Endothelial cell of umbilical vein (primary cell): ENCODE measurements at regions not wholly inside any gene's neighbourhood (a gene's known extent, or its start where the extent isn't known, plus 50 kb on each side); places are given as distances from the start of the nearest gene placed in this dataset.

Experiments used
- BruUV-seq: library from RNA; stranded (reverse); fragments of 400-500 nt; replicated peaks from 2 replicates; lab custom pipeline; 2021; lab: Mats Ljungman, UMichigan
- CTCF ChIA-PET: fragments of 300-600, 350-600 bp; sonication (Branson Sonifier 250); formaldehyde crosslinking; loops from one replicate; lab custom pipeline; 2021; ENCODE audit warnings: antibody characterized with exemption, inconsistent platforms; lab: Charles Lee
- POLR2A ChIA-PET: fragments of 300-600, 350-600 bp; sonication (Branson Sonifier 250); formaldehyde crosslinking; loops from one replicate; lab custom pipeline; 2021; ENCODE audit warnings: antibody characterized with exemption, inconsistent platforms; lab: Charles Lee
- DNase-seq: peaks from one replicate; pipeline ENCODE4 v3.0.0-alpha.2; 2011; ENCODE audit warnings: low read depth, low spot score
- FAIRE-seq: peaks from 2 replicates; lab custom pipeline; 2011; peaks lifted over from hg19 to GRCh38; lab: Jason Lieb, UNC
- H2AFZ ChIP-seq: 2 replicates; pipeline ENCODE4 v1.6.0; 2012; ENCODE audit warnings: low read depth, low read length, control low read depth, inconsistent platforms
- H3K27ac ChIP-seq: 2 replicates; pipeline ENCODE4 v1.5.1; 2011; ENCODE audit warnings: low read depth, mild to moderate bottlenecking, control low read depth, low read length, moderate library complexity; ENCODE audit not compliant: insufficient read depth
- H3K27me3 ChIP-seq, 2 experiments: 2 replicates each; pipeline versions ENCODE4 v1.6.0 to v1.6.1; 2011; ENCODE audit warnings: low read length in 2 of 2, mixed read lengths in 1 of 2; ENCODE audit not compliant: control insufficient read depth in 2 of 2, insufficient read depth in 2 of 2
- H3K36me3 ChIP-seq, 2 experiments: 2 replicates in 1 of 2; 3 replicates in 1 of 2; pipeline ENCODE4 v1.5.1; 2011; ENCODE audit warnings: low read length in 2 of 2, mild to moderate bottlenecking in 1 of 2, moderate library complexity in 1 of 2; ENCODE audit not compliant: control insufficient read depth in 2 of 2, insufficient read depth in 2 of 2; ENCODE audit errors: extremely low read depth in 1 of 2
- H3K4me1 ChIP-seq: 3 replicates; pipeline ENCODE4 v1.5.1; 2011; ENCODE audit warnings: mild to moderate bottlenecking, low read length; ENCODE audit not compliant: control insufficient read depth, insufficient read depth; ENCODE audit errors: extremely low read depth
- H3K4me2 ChIP-seq: 2 replicates; pipeline ENCODE4 v1.6.1; 2011; ENCODE audit warnings: low read length, control low read depth, mixed read lengths; ENCODE audit not compliant: insufficient read depth
- H3K4me3 ChIP-seq, 3 experiments: fragments of 200-600 bp in 1 of 3; sonication (generic), shearing (Covaris generic) in 1 of 3; replicated peaks in 1 of 3; 2 replicates each; pipeline ENCODE4 v1.5.1; 2011 to 2016; ENCODE audit warnings: control low read depth in 3 of 3, low read length in 3 of 3, mild to moderate bottlenecking in 2 of 3, inconsistent platforms in 1 of 3, low read depth in 1 of 3, moderate library complexity in 1 of 3; ENCODE audit not compliant: insufficient read depth in 1 of 3
- H3K79me2 ChIP-seq: 2 replicates; pipeline ENCODE4 v1.6.0; 2012; ENCODE audit warnings: low read length, inconsistent platforms; ENCODE audit not compliant: control insufficient read depth, insufficient read depth
- H3K9ac ChIP-seq: replicated peaks from 2 replicates; pipeline ENCODE3; 2011; ENCODE audit warnings: low read length, control low read depth; ENCODE audit not compliant: insufficient read depth; ENCODE audit errors: extremely low read depth
- H3K9me1 ChIP-seq: replicated peaks from 3 replicates; pipeline ENCODE4 v1.6.0; 2011; ENCODE audit warnings: mild to moderate bottlenecking, low read length; ENCODE audit not compliant: control insufficient read depth, insufficient read depth; ENCODE audit errors: extremely low read depth
- H3K9me3 ChIP-seq: replicated peaks from 2 replicates; pipeline ENCODE4 v1.5.1; 2012; ENCODE audit warnings: low read length, inconsistent platforms; ENCODE audit not compliant: control insufficient read depth, insufficient read depth
- H4K20me1 ChIP-seq: replicated peaks from 2 replicates; pipeline ENCODE3; 2011; ENCODE audit warnings: mild to moderate bottlenecking, low read length; ENCODE audit not compliant: control insufficient read depth, insufficient read depth; ENCODE audit errors: extremely low read depth
- EZH2 ChIP-seq: IDR thresholded peaks from 2 replicates; pipeline ENCODE4 v1.6.1; 2012; ENCODE audit warnings: borderline replicate concordance, low read depth, mild to moderate bottlenecking, moderate library complexity, low read length, inconsistent platforms; ENCODE audit not compliant: severe bottlenecking
- FOS ChIP-seq: IDR thresholded peaks from 2 replicates; pipeline ENCODE4 v1.6.1; 2011; ENCODE audit warnings: mild to moderate bottlenecking, low read length, moderate library complexity, borderline replicate concordance; ENCODE audit not compliant: insufficient read depth
- GATA2 ChIP-seq: IDR thresholded peaks from 2 replicates; pipeline ENCODE4 v1.7.0; 2011; ENCODE audit warnings: low read depth, mild to moderate bottlenecking, moderate library complexity, mixed read lengths, low read length; ENCODE audit not compliant: insufficient read length, insufficient read depth
- JUN ChIP-seq: IDR thresholded peaks from 2 replicates; pipeline ENCODE4 v1.6.1; 2011; ENCODE audit warnings: borderline replicate concordance, low read depth; ENCODE audit not compliant: insufficient read length, insufficient read depth
- MYC ChIP-seq: IDR thresholded peaks from one replicate; pipeline ENCODE4 v1.6.1; 2011; ENCODE audit warnings: mild to moderate bottlenecking, low read depth, low read length
- POLR2A ChIP-seq: IDR thresholded peaks from 2 replicates; pipeline ENCODE4 v1.6.1; 2012; ENCODE audit warnings: low read depth, mild to moderate bottlenecking, control low read depth, low read length
- POLR2AphosphoS5 ChIP-seq: IDR thresholded peaks from 2 replicates; pipeline ENCODE4 v1.6.1; 2012; ENCODE audit warnings: low read depth, mild to moderate bottlenecking, control low read depth, low read length, moderate library complexity; ENCODE audit not compliant: insufficient read depth
- dilution Hi-C: fragments of 300-500 bp; cut with MboI; formaldehyde crosslinking; loops from one replicate; pipeline ENCODE4 v1.15.0; 2019; ENCODE audit warnings: low sequenced_read_pairs; ENCODE audit not compliant: extremely low pct_ligation_motif_present
- intact Hi-C: fragments of 100-400 bp; cut with micrococcal nuclease; formaldehyde crosslinking; loops from one replicate; pipeline ENCODE4 v1.10.0; 2022
- TF ChIP-seq, protein P1 (sequence below): IDR thresholded peaks from 2 replicates; pipeline ENCODE4 v1.6.1; 2011; ENCODE audit not compliant: insufficient read depth, insufficient read length
- TF ChIP-seq, protein P2 (sequence below), 2 donors: IDR thresholded peaks; 1 replicate in 1 of 2; 2 replicates in 1 of 2; pipeline ENCODE4 v1.5.1; 2011; ENCODE audit warnings: low read length in 2 of 2, mild to moderate bottlenecking in 2 of 2, moderate library complexity in 2 of 2, control low read depth in 1 of 2, inconsistent platforms in 1 of 2, low read depth in 1 of 2; ENCODE audit not compliant: insufficient read depth in 1 of 2; ENCODE audit errors: extremely low read depth in 1 of 2

DNA sequence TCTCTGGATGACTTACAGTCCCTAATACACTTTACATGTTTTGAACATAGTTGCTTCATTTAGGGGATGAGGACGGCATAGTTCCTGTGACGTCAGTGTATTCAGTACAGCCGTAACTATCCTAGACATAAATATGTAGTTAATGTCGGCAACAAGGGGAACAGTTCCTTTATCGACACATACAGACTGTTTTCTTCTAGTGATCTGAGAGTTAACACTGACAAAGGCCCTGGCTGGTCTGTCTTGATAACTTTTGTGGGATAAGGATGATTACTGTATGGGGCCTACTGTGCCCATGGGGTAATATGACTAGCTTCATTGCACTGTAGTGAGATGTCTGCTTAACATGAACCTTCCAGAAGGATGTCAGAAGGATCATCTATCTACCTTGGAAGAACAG is 131.2 kb downstream of the ZNF518B start:
- dilution Hi-C loops = no loop called here
- Histone ChIP-seq H4K20me1 (no peaks in the 10 kb centered on the region), H3K36me3 (no peaks in the 10 kb centered on the region), H3K4me1 (no peaks in the 10 kb centered on the region), H2AFZ (no peak overlapping the region), H3K27me3 (no peaks in the 10 kb centered on the region), H3K79me2 (no peaks in the 10 kb centered on the region), H3K9me1 (no peaks in the 10 kb centered on the region), H3K4me3 (no peak overlapping the region), H3K9ac (no peak overlapping the region), H3K4me2 (no peak overlapping the region), H3K9me3 (no peaks in the 10 kb centered on the region), H3K27ac (no peak overlapping the region)
- BruUV-seq = no TSS peak
- POLR2A ChIA-PET = no interaction called here
- no peak for TF ChIP-seq POLR2A
- no peak for DNase-seq
- FAIRE-seq = no peak
- intact Hi-C loops = no loop called here
- CTCF ChIA-PET = no interaction called here

DNA sequence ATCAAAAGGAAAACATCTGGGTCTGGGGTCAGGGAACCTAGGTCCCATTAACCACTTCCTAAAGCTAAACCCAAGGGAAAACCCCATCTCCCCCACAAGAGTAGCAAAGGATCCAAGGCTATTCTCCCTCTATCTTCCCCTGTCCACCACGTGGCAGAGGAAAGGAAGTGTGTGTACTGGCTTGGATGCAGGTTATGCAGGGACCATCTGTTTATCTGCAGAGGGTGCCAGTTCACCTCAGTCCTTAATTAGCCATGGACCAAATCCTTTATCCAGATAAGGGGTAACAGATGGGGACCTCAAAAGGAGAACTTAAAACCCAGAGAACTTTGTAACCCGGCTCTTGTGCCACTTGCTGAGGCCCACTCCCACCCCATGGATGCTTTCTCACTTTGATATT is 135.3 kb downstream of the ZNF518B start:
- no peak overlapping the region for H3K9ac ChIP-seq
- ChIA-PET POLR2A (no interaction called here), CTCF (interaction anchor here (1.2 kb wide), 1 partner anchor 157 kb away, joined by 4 read pairs; no protein-coding TSS in a partner anchor)
- no peaks in the 10 kb centered on the region for H3K27me3 ChIP-seq
- H3K27ac ChIP-seq = no peak overlapping the region
- H3K9me3 ChIP-seq = no peaks in the 10 kb centered on the region
- FAIRE-seq (no peak), DNase-seq (no peak)
- dilution Hi-C loops (no loop called here), intact Hi-C loops (no loop called here)
- no peak overlapping the region for H2AFZ ChIP-seq
- no peaks in the 10 kb centered on the region for H4K20me1 ChIP-seq
- H3K4me2 ChIP-seq = no peak overlapping the region
- no peak overlapping the region for H3K4me3 ChIP-seq
- H3K79me2 ChIP-seq = no peaks in the 10 kb centered on the region
- H3K4me1 ChIP-seq = no peaks in the 10 kb centered on the region
- H3K9me1 ChIP-seq = no peaks in the 10 kb centered on the region
- TF ChIP-seq JUN (no peak), EZH2 (no peak), POLR2A (no peak), MYC (no peak), GATA2 (no peak), POLR2AphosphoS5 (no peak), FOS (no peak)
- TF ChIP-seq, protein P1, sequence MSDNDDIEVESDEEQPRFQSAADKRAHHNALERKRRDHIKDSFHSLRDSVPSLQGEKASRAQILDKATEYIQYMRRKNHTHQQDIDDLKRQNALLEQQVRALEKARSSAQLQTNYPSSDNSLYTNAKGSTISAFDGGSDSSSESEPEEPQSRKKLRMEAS = no peak
- TF ChIP-seq, protein P2, sequence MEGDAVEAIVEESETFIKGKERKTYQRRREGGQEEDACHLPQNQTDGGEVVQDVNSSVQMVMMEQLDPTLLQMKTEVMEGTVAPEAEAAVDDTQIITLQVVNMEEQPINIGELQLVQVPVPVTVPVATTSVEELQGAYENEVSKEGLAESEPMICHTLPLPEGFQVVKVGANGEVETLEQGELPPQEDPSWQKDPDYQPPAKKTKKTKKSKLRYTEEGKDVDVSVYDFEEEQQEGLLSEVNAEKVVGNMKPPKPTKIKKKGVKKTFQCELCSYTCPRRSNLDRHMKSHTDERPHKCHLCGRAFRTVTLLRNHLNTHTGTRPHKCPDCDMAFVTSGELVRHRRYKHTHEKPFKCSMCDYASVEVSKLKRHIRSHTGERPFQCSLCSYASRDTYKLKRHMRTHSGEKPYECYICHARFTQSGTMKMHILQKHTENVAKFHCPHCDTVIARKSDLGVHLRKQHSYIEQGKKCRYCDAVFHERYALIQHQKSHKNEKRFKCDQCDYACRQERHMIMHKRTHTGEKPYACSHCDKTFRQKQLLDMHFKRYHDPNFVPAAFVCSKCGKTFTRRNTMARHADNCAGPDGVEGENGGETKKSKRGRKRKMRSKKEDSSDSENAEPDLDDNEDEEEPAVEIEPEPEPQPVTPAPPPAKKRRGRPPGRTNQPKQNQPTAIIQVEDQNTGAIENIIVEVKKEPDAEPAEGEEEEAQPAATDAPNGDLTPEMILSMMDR (IDR thresholded peaks at IDR 0.05; ENCODE audit: extremely low read depth in 1 of 2, insufficient read depth in 1 of 2, low read depth in 1 of 2, low read length in 2 of 2) = no peak
- H3K36me3 ChIP-seq = no peaks in the 10 kb centered on the region
- no TSS peak for BruUV-seq
